IMR-90 (cell line): ENCODE measurements at regions not wholly inside any gene's neighbourhood (a gene's known extent, or its start where the extent isn't known, plus 50 kb on each side); places are given as distances from the start of the nearest gene placed in this dataset.

ENCODE experiments used
- ATAC-seq: fragments of 200-7000 bp; cut with Tn5 transposase; 2 replicates; pipeline ENCODE4 v1.9.1; 2020; ENCODE audit warnings: low read depth, mild to moderate bottlenecking, moderate library complexity
- BruUV-seq: library from RNA; stranded (reverse); fragments of 400-500 nt; replicated peaks from 2 replicates; lab custom pipeline; 2021; lab: Mats Ljungman, UMichigan
- CTCF ChIA-PET: fragments of 300-600 bp; formaldehyde crosslinking; extraction: SDS; loops from one replicate; lab custom pipeline; 2021; ENCODE audit warnings: antibody characterized with exemption; lab: Yijun Ruan, JAX
- POLR2A ChIA-PET: fragments of 300-600 bp; sonication (Branson Sonifier 250); formaldehyde crosslinking; loops from one replicate; lab custom pipeline; 2022; ENCODE audit warnings: antibody characterized with exemption; ENCODE audit not compliant: unreplicated experiment; lab: Charles Lee
- DNase-seq: peaks from one replicate; pipeline ENCODE4 v3.0.0; 2013
- H2AFZ ChIP-seq: replicated peaks from 2 replicates; pipeline ENCODE3; 2013; ENCODE audit warnings: low read length, mild to moderate bottlenecking; ENCODE audit not compliant: poor library complexity
- H2AK5ac ChIP-seq: 2 replicates; pipeline ENCODE4 v1.6.1; 2013; ENCODE audit warnings: low read depth, low read length, inconsistent platforms
- H2AK9ac ChIP-seq: replicated peaks from 2 replicates; pipeline ENCODE3; 2013; ENCODE audit warnings: mild to moderate bottlenecking, low read depth, low read length, moderate library complexity; ENCODE audit not compliant: poor library complexity
- H2BK120ac ChIP-seq: 2 replicates; pipeline ENCODE4 v1.6.1; 2013; ENCODE audit warnings: low read depth, low read length, inconsistent platforms
- H2BK15ac ChIP-seq: 3 replicates; pipeline ENCODE4 v1.6.1; 2013; ENCODE audit warnings: low read depth, low read length, inconsistent platforms
- H2BK20ac ChIP-seq: 2 replicates; pipeline ENCODE4 v1.6.1; 2013; ENCODE audit warnings: low read depth, mild to moderate bottlenecking, inconsistent platforms, low read length, moderate library complexity
- H2BK5ac ChIP-seq: 2 replicates; pipeline ENCODE4 v1.6.1; 2013; ENCODE audit warnings: mild to moderate bottlenecking, low read depth, low read length, inconsistent platforms; ENCODE audit not compliant: poor library complexity, severe bottlenecking
- H3K14ac ChIP-seq: replicated peaks from 2 replicates; pipeline ENCODE4 v1.6.1; 2013; ENCODE audit warnings: low read depth, low read length, inconsistent platforms
- H3K18ac ChIP-seq: 2 replicates; pipeline ENCODE4 v1.6.1; 2013; ENCODE audit warnings: low read depth, low read length, control low read depth
- H3K23ac ChIP-seq: 2 replicates; pipeline ENCODE4 v1.6.1; 2013; ENCODE audit warnings: low read depth, low read length, inconsistent platforms
- H3K27ac ChIP-seq: 2 replicates; pipeline ENCODE4 v1.5.1; 2013; ENCODE audit warnings: mild to moderate bottlenecking, control low read depth, low read length; ENCODE audit not compliant: insufficient read depth
- H3K27me3 ChIP-seq: 2 replicates; pipeline ENCODE4 v1.6.1; 2013; ENCODE audit warnings: low read length; ENCODE audit not compliant: control insufficient read depth, insufficient read depth
- H3K36me3 ChIP-seq: 2 replicates; pipeline ENCODE4 v1.6.1; 2013; ENCODE audit warnings: low read length, mixed read lengths; ENCODE audit not compliant: control insufficient read depth, insufficient read depth
- H3K4ac ChIP-seq: 2 replicates; pipeline ENCODE4 v1.6.1; 2013; ENCODE audit warnings: low read depth, low read length, inconsistent platforms
- H3K4me1 ChIP-seq: 2 replicates; pipeline ENCODE4 v1.6.1; 2013; ENCODE audit warnings: low read length, mixed read lengths; ENCODE audit not compliant: control insufficient read depth, insufficient read depth
- H3K4me2 ChIP-seq: 2 replicates; pipeline ENCODE4 v1.6.1; 2013; ENCODE audit warnings: low read depth, mild to moderate bottlenecking, control low read depth, low read length, moderate library complexity
- H3K4me3 ChIP-seq: 2 replicates; pipeline ENCODE4 v1.5.1; 2013; ENCODE audit warnings: low read depth, mild to moderate bottlenecking, control low read depth, low read length, moderate library complexity; ENCODE audit not compliant: insufficient read depth
- H3K56ac ChIP-seq: 2 replicates; pipeline ENCODE4 v1.6.1; 2013; ENCODE audit warnings: low read length, inconsistent platforms; ENCODE audit not compliant: insufficient read depth; ENCODE audit errors: extremely low read depth
- H3K79me1 ChIP-seq, 2 experiments: 2 replicates each; pipeline ENCODE4 v1.6.1; 2013; ENCODE audit warnings: low read length in 2 of 2, inconsistent platforms in 1 of 2, low read depth in 1 of 2
- H3K9ac ChIP-seq: 2 replicates; pipeline ENCODE4 v1.6.1; 2013; ENCODE audit warnings: low read depth, low read length, control low read depth
- H3K9me1 ChIP-seq: 2 replicates; pipeline ENCODE4 v1.6.1; 2013; ENCODE audit warnings: low read length, inconsistent platforms; ENCODE audit not compliant: insufficient read depth
- H3K9me3 ChIP-seq: 2 replicates; pipeline ENCODE4 v1.6.1; 2013; ENCODE audit warnings: low read length; ENCODE audit not compliant: control insufficient read depth, insufficient read depth
- H4K20me1 ChIP-seq: 2 replicates; pipeline ENCODE4 v1.6.1; 2013; ENCODE audit warnings: low read length, inconsistent platforms; ENCODE audit not compliant: insufficient read depth
- H4K5ac ChIP-seq: 2 replicates; pipeline ENCODE4 v1.6.1; 2013; ENCODE audit warnings: mild to moderate bottlenecking, low read depth, low read length, control low read depth
- H4K8ac ChIP-seq, 2 experiments: 2 replicates each; pipeline ENCODE4 v1.6.1; 2013; ENCODE audit warnings: low read depth in 2 of 2, low read length in 2 of 2, control low read depth in 1 of 2, inconsistent platforms in 1 of 2
- H4K91ac ChIP-seq: 2 replicates; pipeline ENCODE4 v1.6.1; 2013; ENCODE audit warnings: low read depth, low read length, inconsistent platforms; ENCODE audit not compliant: insufficient read depth
- CEBPB ChIP-seq: IDR thresholded peaks from 2 replicates; pipeline ENCODE4 v1.6.1; 2012; ENCODE audit warnings: low read depth, low read length, improper control_type of control experiment
- WGBS, 2 experiments: methylation state at CpG; one replicate each; pipeline versions ENCODE4 v1.1.5 to v1.1.7; 2013; ENCODE audit warnings: missing lambda C conversion rate in 2 of 2; ENCODE audit not compliant: insufficient read length in 1 of 2; ENCODE audit errors: extremely low coverage in 2 of 2; 5-methylcytosine and 5-hydroxymethylcytosine counted together
- dilution Hi-C: fragments of 300-500 bp; cut with HindIII; formaldehyde crosslinking; loops from one replicate; pipeline ENCODE4 v1.14.3; 2018; ENCODE audit warnings: low sequenced_read_pairs; ENCODE audit not compliant: unreplicated experiment
- in situ Hi-C: fragments of 300-500 bp; cut with MboI; formaldehyde crosslinking; loops from 3 replicates; pipeline ENCODE4 v1.14.3; 2019; ENCODE audit warnings: low sequenced_read_pairs, inconsistent platforms, mixed read lengths
- intact Hi-C: fragments of 100-400 bp; cut with micrococcal nuclease; formaldehyde crosslinking; loops from 2 replicates; pipeline ENCODE4 v1.10.0; 2022
- TF ChIP-seq, protein P1 (sequence below): fragments of 150-350 bp; IDR thresholded peaks from 2 replicates; pipeline ENCODE4 v1.6.1; 2016; ENCODE audit warnings: low read depth, mild to moderate bottlenecking, low read length, moderate library complexity, borderline replicate concordance

GRCh38 chr9:89715318-89715858 lies 110.6 kb downstream of the GADD45G start:
- H3K14ac ChIP-seq, result no peak overlapping the region
- no peaks in the 10 kb centered on the region for H3K27me3 ChIP-seq
- H3K18ac ChIP-seq, result no peak overlapping the region
- dilution Hi-C loops, result no loop called here
- WGBS, 2 experiments, result no CpG with 5 or more reads among the region's 2 CpGs
- no peak for DNase-seq
- no TSS peak for BruUV-seq
- no peaks in the 10 kb centered on the region for H3K9me1 ChIP-seq
- H3K79me1 ChIP-seq, result no peaks in the 10 kb centered on the region
- H3K4me3 ChIP-seq, result no peak overlapping the region
- H2BK15ac ChIP-seq, result no peak overlapping the region
- H4K8ac ChIP-seq, result no peak overlapping the region
- no peak for ATAC-seq
- H4K91ac ChIP-seq, result no peak overlapping the region
- H3K4me1 ChIP-seq, result no peaks in the 10 kb centered on the region
- H4K20me1 ChIP-seq, result no peaks in the 10 kb centered on the region
- in situ Hi-C loops, result no loop called here
- H3K4me2 ChIP-seq, result no peak overlapping the region
- H2BK120ac ChIP-seq, result no peak overlapping the region
- no peaks in the 10 kb centered on the region for H3K36me3 ChIP-seq
- H4K5ac ChIP-seq, result no peak overlapping the region
- H3K27ac ChIP-seq, result no peak overlapping the region
- H2AFZ ChIP-seq, result no peak overlapping the region
- no peak overlapping the region for H3K23ac ChIP-seq
- no peak overlapping the region for H3K9ac ChIP-seq
- H3K4ac ChIP-seq, result no peak overlapping the region
- CTCF ChIA-PET, result no interaction called here
- H2BK5ac ChIP-seq, result no peak overlapping the region
- H2BK20ac ChIP-seq, result no peak overlapping the region
- no peak overlapping the region for H3K56ac ChIP-seq
- POLR2A ChIA-PET, result no interaction called here
- no peaks in the 10 kb centered on the region for H3K9me3 ChIP-seq
- no peak overlapping the region for H2AK9ac ChIP-seq
- H2AK5ac ChIP-seq, result no peak overlapping the region
- peak; percentile 60 for TF ChIP-seq CEBPB
- TF ChIP-seq, protein P1, sequence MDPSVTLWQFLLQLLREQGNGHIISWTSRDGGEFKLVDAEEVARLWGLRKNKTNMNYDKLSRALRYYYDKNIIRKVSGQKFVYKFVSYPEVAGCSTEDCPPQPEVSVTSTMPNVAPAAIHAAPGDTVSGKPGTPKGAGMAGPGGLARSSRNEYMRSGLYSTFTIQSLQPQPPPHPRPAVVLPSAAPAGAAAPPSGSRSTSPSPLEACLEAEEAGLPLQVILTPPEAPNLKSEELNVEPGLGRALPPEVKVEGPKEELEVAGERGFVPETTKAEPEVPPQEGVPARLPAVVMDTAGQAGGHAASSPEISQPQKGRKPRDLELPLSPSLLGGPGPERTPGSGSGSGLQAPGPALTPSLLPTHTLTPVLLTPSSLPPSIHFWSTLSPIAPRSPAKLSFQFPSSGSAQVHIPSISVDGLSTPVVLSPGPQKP, result no peak
- intact Hi-C loops, result no loop called here
